Activated naive CD8-positive, alpha-beta T cell treated with anti-CD3 and anti-CD28 coated beads, Interleukin-2, amount 10 ng/mL, durations not matched to agents 7 days and 5 days (primary cell): ENCODE measurements at regions not wholly inside any gene's neighbourhood (a gene's known extent, or its start where the extent isn't known, plus 50 kb on each side); places are given as distances from the start of the nearest gene placed in this dataset.

Experiments
- ATAC-seq: fragments of 150-1000 bp; cut with Tn5 transposase; one replicate; pipeline ENCODE4 v1.10.0; 2021; ENCODE audit warnings: low read depth, moderate library complexity
- POLR2A ChIA-PET: fragments of 350-600 bp; sonication (Branson Sonifier 250); formaldehyde crosslinking; loops from one replicate; lab custom pipeline; 2021; ENCODE audit warnings: antibody characterized with exemption; lab: Charles Lee
- DNase-seq: peaks from one replicate; pipeline ENCODE4 v3.0.0; 2021
- H3K27ac Mint-ChIP-seq: one replicate; pipeline ENCODE4 v1.8.0; 2022; ENCODE audit warnings: mild to moderate bottlenecking, mixed read lengths
- H3K27me3 Mint-ChIP-seq: one replicate; pipeline ENCODE4 v1.8.0; 2022; ENCODE audit warnings: mild to moderate bottlenecking, moderate library complexity, mixed read lengths
- H3K36me3 Mint-ChIP-seq: one replicate; pipeline ENCODE4 v1.8.0; 2021; ENCODE audit warnings: mild to moderate bottlenecking, mixed read lengths
- H3K4me1 Mint-ChIP-seq: one replicate; pipeline ENCODE4 v1.8.0; 2021; ENCODE audit warnings: mixed read lengths
- H3K4me3 Mint-ChIP-seq: one replicate; pipeline ENCODE4 v1.8.0; 2022; ENCODE audit warnings: mild to moderate bottlenecking, moderate library complexity, mixed read lengths
- H3K9me3 Mint-ChIP-seq: one replicate; pipeline ENCODE4 v1.8.0; 2021; ENCODE audit warnings: mixed read lengths

DNA sequence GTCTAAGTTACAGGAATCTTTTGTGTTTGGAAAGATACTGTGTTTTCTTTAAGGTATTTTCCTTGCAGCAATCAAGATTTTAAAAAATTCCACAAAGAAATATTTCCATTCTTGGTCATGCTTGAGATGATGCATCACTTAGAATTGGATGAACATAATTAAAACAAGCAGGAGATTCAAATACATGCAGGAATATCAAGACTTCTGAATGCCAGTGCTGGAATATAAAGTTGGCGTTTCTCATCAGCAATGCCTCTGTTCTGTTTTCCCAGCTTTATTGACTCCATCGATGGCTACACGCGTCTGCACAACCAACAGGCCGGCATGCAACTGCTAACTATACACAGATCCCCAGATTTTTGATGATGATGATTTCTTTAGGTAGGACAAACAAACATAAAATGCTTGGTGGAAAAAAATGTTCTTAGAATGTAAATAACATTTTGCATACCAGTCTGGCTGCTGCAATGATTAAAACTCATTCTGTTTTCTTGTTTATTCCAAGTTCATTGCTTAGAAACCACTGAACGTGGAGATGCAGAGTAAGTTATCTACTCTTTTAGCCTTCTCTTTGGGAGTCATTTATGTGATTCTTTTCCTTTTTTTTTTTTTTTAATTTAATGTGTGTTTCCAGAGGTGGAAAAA is 91.3 kb upstream of the FAM171A1 start:
- Mint-ChIP-seq H3K9me3 (peaks cover 3% of the 10 kb centered on the region), H3K27me3 (peaks cover 13% of the 10 kb centered on the region), H3K4me3 (no peak overlapping the region), H3K27ac (no peak overlapping the region), H3K36me3 (no peaks in the 10 kb centered on the region), H3K4me1 (no peaks in the 10 kb centered on the region)
- POLR2A ChIA-PET, result no interaction called here
- no peak for ATAC-seq
- DNase-seq, result no peak

DNA sequence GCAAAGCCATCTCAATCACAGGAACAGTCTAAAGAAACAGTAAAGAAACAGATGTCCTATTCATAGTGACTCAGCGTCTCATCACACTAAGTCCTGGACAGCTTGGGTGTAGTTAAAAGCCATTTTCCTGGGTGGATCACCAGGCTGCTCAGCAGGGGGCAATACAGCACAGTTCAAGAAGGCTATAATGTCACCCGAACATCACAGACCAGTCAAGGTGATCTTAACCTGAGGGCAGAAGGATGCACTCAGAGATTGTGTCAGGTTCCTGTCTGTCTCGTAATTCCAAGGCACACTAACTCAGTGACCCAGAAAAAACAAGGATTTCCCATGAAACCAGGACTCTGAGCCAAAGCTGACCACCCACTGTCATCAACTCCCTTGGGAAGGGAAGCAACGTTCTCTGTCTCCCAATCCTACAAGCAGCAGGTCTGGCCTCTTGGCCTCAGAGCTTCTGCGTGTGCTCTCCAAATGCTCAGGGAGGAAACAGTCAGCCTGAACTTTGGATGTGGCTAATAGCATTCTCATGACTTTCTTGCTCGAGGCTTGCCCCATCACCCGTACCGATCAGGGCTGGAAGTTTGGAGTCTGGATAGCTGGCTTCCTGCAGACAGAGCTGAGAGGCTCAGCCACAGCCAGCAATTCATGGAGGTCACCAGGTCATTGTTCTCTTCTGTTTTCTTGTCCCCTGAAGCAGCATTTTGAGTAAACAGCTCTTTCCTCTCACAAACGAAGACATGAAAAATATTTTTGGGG is 90.4 kb upstream of the FAM171A1 start:
- Mint-ChIP-seq H3K4me3 (no peak overlapping the region), H3K36me3 (no peaks in the 10 kb centered on the region), H3K4me1 (no peaks in the 10 kb centered on the region), H3K27ac (no peak overlapping the region), H3K9me3 (peaks cover 3% of the 10 kb centered on the region), H3K27me3 (peaks cover 15% of the 10 kb centered on the region)
- POLR2A ChIA-PET, result no interaction called here
- DNase-seq (no peak), ATAC-seq (no peak)

DNA sequence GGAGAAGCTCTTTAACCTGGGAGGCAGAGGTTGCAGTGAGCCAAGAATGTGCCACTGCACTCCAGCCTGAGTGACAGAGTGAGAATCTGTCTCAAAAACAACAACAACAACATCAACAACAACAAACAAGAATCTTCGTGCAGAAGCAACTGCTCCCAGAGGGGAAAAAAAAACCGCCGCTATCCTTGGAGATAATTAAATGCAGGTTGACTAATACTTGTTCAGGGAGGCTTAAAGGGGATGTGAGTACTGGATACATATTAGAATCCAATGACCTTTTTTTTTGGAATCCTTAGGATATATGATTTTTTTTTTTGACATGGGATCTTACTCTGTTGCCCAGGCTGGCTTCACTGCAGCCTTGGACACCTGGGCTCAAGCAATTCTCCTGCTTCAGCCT is 89.6 kb upstream of the FAM171A1 start:
- Mint-ChIP-seq H3K27me3 (peaks cover 18% of the 10 kb centered on the region), H3K9me3 (peaks cover 3% of the 10 kb centered on the region), H3K27ac (no peak overlapping the region), H3K4me3 (no peak overlapping the region), H3K4me1 (no peaks in the 10 kb centered on the region), H3K36me3 (no peaks in the 10 kb centered on the region)
- ATAC-seq (no peak), DNase-seq (no peak)
- POLR2A ChIA-PET, result no interaction called here

- Mint-ChIP-seq H3K27ac (no peak overlapping the region), H3K36me3 (no peaks in the 10 kb centered on the region), H3K4me3 (no peak overlapping the region), H3K9me3 (peaks cover 3% of the 10 kb centered on the region), H3K4me1 (no peaks in the 10 kb centered on the region), H3K27me3 (peaks cover 22% of the 10 kb centered on the region)
- POLR2A ChIA-PET, result no interaction called here
- ATAC-seq (no peak), DNase-seq (no peak)
Measured at GRCh38 chr10:15459218-15459617, 88.1 kb upstream of the FAM171A1 start.

- Mint-ChIP-seq H3K36me3 (no peaks in the 10 kb centered on the region), H3K27ac (no peak overlapping the region), H3K4me1 (no peaks in the 10 kb centered on the region), H3K4me3 (no peak overlapping the region), H3K27me3 (peaks cover 15% of the 10 kb centered on the region), H3K9me3 (no peaks in the 10 kb centered on the region)
- POLR2A ChIA-PET, result no interaction called here
- ATAC-seq, result no peak
- no peak for DNase-seq
Measured at GRCh38 chr10:15457382-15457781, 86.3 kb upstream of the FAM171A1 start.

- DNase-seq (no peak), ATAC-seq (no peak)
- H3K36me3 Mint-ChIP-seq, result no peaks in the 10 kb centered on the region
- POLR2A ChIA-PET, result no interaction called here
- no peaks in the 10 kb centered on the region for H3K9me3 Mint-ChIP-seq
- H3K4me1 Mint-ChIP-seq, result no peaks in the 10 kb centered on the region
- H3K27me3 Mint-ChIP-seq, result peaks cover 24% of the 10 kb centered on the region
- no peak overlapping the region for H3K27ac Mint-ChIP-seq
- H3K4me3 Mint-ChIP-seq, result no peak overlapping the region
Measured at GRCh38 chr10:15455456-15455855, 84.4 kb upstream of the FAM171A1 start.

DNA sequence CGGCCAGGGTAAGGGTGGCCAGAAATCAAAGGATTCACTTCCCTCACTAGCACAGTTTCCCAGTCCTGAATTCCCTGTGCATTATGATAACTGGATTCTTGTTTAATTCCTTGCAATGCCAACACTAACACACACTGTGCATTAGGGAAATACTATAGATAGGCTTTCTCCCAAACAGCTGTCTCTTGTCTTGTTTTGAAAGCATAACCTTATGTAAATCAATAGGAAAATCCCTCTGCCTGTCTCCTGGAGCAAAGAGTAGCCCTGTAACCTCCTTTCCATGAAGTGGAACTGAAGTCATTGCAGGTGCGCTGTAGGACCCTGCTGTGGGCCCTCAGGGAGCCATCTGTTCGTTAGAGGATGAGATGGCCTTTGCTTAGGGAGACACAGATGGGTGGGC is 82.8 kb upstream of the FAM171A1 start:
- Mint-ChIP-seq H3K36me3 (no peaks in the 10 kb centered on the region), H3K4me3 (no peak overlapping the region), H3K27me3 (peaks cover 30% of the 10 kb centered on the region), H3K4me1 (no peaks in the 10 kb centered on the region), H3K9me3 (no peaks in the 10 kb centered on the region), H3K27ac (no peak overlapping the region)
- POLR2A ChIA-PET, result no interaction called here
- DNase-seq, result no peak
- no peak for ATAC-seq

DNA sequence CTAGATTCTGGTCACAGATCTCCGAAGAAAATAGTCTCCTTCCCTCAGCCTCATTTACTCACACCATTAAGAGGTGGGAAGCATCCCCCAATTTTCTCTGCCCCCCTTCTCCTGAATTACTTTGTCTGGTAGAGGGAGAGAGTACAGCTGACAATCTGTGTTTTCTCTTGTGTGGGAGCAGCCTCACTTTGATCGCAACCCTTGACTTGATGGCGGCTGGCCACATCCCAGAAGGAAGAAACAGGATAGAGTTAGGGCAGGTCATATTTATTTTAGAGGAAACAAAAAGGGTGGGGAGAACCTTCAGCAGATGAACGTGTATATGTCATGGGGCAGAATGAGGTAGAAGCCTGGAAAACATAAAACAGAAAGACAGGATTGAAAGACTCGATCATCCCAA is 82.4 kb upstream of the FAM171A1 start:
- no peaks in the 10 kb centered on the region for H3K4me1 Mint-ChIP-seq
- no peak for ATAC-seq
- no peak overlapping the region for H3K4me3 Mint-ChIP-seq
- no peaks in the 10 kb centered on the region for H3K9me3 Mint-ChIP-seq
- peaks cover 30% of the 10 kb centered on the region for H3K27me3 Mint-ChIP-seq
- no peak for DNase-seq
- POLR2A ChIA-PET, result no interaction called here
- H3K27ac Mint-ChIP-seq, result no peak overlapping the region
- H3K36me3 Mint-ChIP-seq, result no peaks in the 10 kb centered on the region

GRCh38 chr10:15452545-15452944 is 81.5 kb upstream of the FAM171A1 start:
- no peaks in the 10 kb centered on the region for H3K9me3 Mint-ChIP-seq
- H3K4me3 Mint-ChIP-seq, result no peak overlapping the region
- no peak for DNase-seq
- H3K4me1 Mint-ChIP-seq, result no peaks in the 10 kb centered on the region
- H3K27me3 Mint-ChIP-seq, result peaks cover 35% of the 10 kb centered on the region
- H3K36me3 Mint-ChIP-seq, result no peaks in the 10 kb centered on the region
- no peak for ATAC-seq
- no peak overlapping the region for H3K27ac Mint-ChIP-seq
- POLR2A ChIA-PET, result no interaction called here

- DNase-seq (no peak), ATAC-seq (no peak)
- Mint-ChIP-seq H3K9me3 (no peaks in the 10 kb centered on the region), H3K36me3 (no peaks in the 10 kb centered on the region), H3K4me1 (no peaks in the 10 kb centered on the region), H3K27me3 (peaks cover 39% of the 10 kb centered on the region), H3K4me3 (no peak overlapping the region), H3K27ac (no peak overlapping the region)
- POLR2A ChIA-PET, result no interaction called here
Measured at GRCh38 chr10:15451137-15452094, 80.3 kb upstream of the FAM171A1 start.

- peaks cover 32% of the 10 kb centered on the region for H3K27me3 Mint-ChIP-seq
- no peaks in the 10 kb centered on the region for H3K4me1 Mint-ChIP-seq
Measured at GRCh38 chr10:15448598-15448997, 77.5 kb upstream of the FAM171A1 start.

DNA sequence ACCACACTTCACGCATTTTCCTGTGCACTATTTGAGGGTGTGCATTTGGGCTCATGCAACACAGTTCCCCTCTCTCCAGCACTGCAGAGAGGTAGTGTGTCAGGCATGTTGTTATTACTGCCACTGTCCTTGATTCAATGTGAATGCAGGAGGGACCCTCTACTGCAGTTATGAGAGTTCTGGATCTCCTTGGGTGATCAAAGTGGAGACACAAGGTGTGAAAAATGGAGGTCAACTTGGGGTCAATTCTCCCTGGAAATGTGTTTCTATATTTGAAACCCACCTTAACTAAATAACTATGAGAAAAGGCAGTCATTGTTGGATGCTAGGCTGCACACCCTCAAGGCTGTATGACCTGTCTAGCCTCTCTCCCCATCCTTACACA is 73.9 kb upstream of the FAM171A1 start:
- POLR2A ChIA-PET, result no interaction called here
- DNase-seq (no peak), ATAC-seq (no peak)
- Mint-ChIP-seq H3K4me1 (no peaks in the 10 kb centered on the region), H3K27me3 (peaks cover 17% of the 10 kb centered on the region), H3K9me3 (no peaks in the 10 kb centered on the region), H3K27ac (no peak overlapping the region), H3K36me3 (no peaks in the 10 kb centered on the region), H3K4me3 (no peak overlapping the region)

More at GRCh38 chr10:15448598-15448997, 77.5 kb upstream of the FAM171A1 start:
- no peaks in the 10 kb centered on the region for H3K36me3 Mint-ChIP-seq
- no peaks in the 10 kb centered on the region for H3K9me3 Mint-ChIP-seq
- POLR2A ChIA-PET, result no interaction called here
- no peak for ATAC-seq
- DNase-seq, result no peak
- no peak overlapping the region for H3K4me3 Mint-ChIP-seq
- H3K27ac Mint-ChIP-seq, result no peak overlapping the region

- no peak overlapping the region for H3K27ac Mint-ChIP-seq
- ATAC-seq (no peak), DNase-seq (no peak)
- peaks cover 19% of the 10 kb centered on the region for H3K27me3 Mint-ChIP-seq
- H3K4me1 Mint-ChIP-seq, result peaks cover 3% of the 10 kb centered on the region
- no peak overlapping the region for H3K4me3 Mint-ChIP-seq
- no peaks in the 10 kb centered on the region for H3K36me3 Mint-ChIP-seq
- no peaks in the 10 kb centered on the region for H3K9me3 Mint-ChIP-seq
- POLR2A ChIA-PET, result no interaction called here
Measured at GRCh38 chr10:15444105-15445005, 73.3 kb upstream of the FAM171A1 start.
